Breast epithelium (tissue), 3 donors: ENCODE measurements at regions not wholly inside any gene's neighbourhood (a gene's known extent, or its start where the extent isn't known, plus 50 kb on each side); places are given as distances from the start of the nearest gene placed in this dataset.

Source experiments
- CTCF ChIP-seq, 3 donors: fragments of 450-650 bp; IDR thresholded peaks; one replicate each; pipeline ENCODE4 v1.5.1; 2016 to 2017; ENCODE audit warnings: antibody characterized with exemption in 3 of 3, mild to moderate bottlenecking in 3 of 3, moderate library complexity in 3 of 3
- POLR2A ChIP-seq: fragments of 450-650 bp; IDR thresholded peaks from one replicate; pipeline ENCODE4 v1.6.1; 2016; ENCODE audit warnings: antibody characterized with exemption, mild to moderate bottlenecking, moderate library complexity

GRCh38 chr12:93989949-93990348 is 158.4 kb upstream of the PLXNC1 start:
- TF ChIP-seq POLR2A (no peak), CTCF (IDR thresholded peaks at IDR 0.05) (no peak)
